Left lobe of liver (tissue), 2 donors: ENCODE measurements at regions not wholly inside any gene's neighbourhood (a gene's known extent, or its start where the extent isn't known, plus 50 kb on each side); places are given as distances from the start of the nearest gene placed in this dataset.

Source experiments
- ATAC-seq: fragments of 200-7000 bp; cut with Tn5 transposase; one replicate; pipeline ENCODE4 v1.9.1; 2020; ENCODE audit warnings: mild to moderate bottlenecking, moderate library complexity
- DNase-seq: peaks from one replicate; pipeline ENCODE4 v3.0.0-alpha.2; 2020; ENCODE audit warnings: low spot score
- donor health status: DM: no; HTN: no; CAD: no; lungs with moderate emphysema.
- donor health status: DM: no; HTN: yes; CAD: no.

- DNase-seq (no peak), ATAC-seq (peak; percentile 29)
Measured at GRCh38 chr18:78296166-78296565, 683.5 kb upstream of the SALL3 start.

GRCh38 chr18:78297048-78297447, 682.6 kb upstream of the SALL3 start:
- ATAC-seq = no peak
- no peak for DNase-seq

GRCh38 chr18:78303519-78304191, 676.0 kb upstream of the SALL3 start:
- no peak for DNase-seq
- no peak for ATAC-seq

DNA sequence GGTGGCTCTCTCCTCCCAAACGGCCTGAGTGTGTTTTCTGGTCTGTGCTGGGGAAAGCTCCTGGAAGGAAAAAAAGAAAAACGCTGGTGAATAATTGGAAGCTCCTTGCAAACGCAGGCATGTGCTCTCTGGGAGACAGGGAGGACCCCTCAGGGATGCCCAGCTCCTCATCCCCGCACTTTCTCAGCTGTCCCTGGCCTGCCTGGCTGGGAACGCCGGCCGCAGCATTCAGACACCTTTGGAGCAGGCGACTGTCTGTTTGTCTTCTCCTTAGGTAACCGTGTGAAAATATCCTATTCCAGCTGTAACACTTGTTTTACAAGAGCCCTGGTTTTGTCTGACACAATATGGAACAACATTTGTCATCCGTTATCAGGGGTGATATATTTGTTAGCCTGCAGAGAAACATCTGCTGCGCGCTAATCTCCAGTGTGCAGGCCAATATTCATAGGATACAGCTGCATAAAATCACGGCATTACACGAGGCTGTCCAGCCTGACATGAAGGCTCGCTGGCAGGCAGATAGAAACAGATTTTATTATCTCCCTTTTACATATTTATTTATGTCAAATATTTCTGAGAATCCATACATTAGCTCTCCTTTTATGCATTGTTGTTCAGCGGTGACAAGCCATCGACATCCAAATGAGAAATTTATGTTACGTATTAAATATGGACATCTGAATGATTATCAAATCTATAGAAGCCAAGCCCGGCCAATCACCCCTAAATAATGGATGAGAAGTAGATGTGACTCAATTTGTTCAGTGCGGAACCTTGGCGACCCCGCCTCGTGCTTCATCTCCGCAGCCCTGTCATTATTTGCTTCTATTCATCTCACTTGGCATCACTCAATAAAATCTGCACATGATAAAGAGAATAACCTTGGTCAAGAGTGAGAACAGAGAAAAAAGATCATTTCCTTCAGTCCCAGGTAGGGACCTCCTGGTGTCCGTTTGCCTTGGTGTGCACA, 675.1 kb upstream of the SALL3 start:
- DNase-seq = no peak

DNA sequence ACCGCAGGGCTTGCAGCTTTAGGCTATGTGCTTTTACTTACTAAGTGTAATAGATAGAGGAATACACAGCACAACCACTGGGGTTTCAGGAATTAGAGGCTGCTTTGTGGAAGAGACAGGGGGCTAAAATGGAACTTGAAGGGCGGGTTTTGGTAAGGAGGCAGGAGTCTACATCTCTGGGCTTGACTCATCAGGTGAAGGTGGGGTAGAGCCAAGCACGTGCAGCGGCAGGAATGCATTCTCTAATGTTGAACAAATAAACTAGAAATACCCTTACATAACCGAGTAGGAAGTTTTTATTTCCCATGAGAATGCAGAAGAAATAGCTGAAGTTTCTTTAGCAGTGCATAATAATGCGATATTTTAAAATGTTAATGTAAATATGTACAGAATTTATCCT, 673.8 kb upstream of the SALL3 start:
- ATAC-seq (no peak), DNase-seq (no peak)

More for the DNA sequence above, 675.1 kb upstream of the SALL3 start:
- no peak for ATAC-seq

DNA sequence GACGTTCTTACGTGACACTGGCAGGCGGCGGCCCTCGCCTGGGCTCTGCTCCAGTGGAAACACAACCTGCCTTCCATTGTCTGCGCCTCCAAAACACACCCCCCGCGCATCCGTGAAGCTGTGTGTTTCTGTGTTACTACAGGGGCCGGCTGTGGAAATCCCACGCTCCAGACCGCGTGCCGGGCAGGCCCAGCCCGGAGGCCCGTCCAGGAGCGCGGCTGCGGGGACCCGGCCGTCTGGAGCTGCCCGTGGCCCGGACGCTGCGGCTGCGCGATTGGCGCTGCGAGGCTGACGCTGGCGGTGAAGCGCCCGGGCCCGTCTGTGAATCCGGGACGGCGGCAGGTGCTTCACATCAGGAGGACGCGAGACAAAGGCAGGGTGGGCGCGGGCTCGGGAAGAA, 670.3 kb upstream of the SALL3 start:
- DNase-seq = no peak

GRCh38 chr18:78309924-78310323, 669.7 kb upstream of the SALL3 start:
- DNase-seq (no peak), ATAC-seq (no peak)

More for the DNA sequence above, 670.3 kb upstream of the SALL3 start:
- ATAC-seq = no peak

GRCh38 chr18:78319264-78319663, 660.4 kb upstream of the SALL3 start:
- DNase-seq (no peak), ATAC-seq (no peak)

- ATAC-seq (no peak), DNase-seq (no peak)
Measured at GRCh38 chr18:78319961-78320360, 659.7 kb upstream of the SALL3 start.

DNA sequence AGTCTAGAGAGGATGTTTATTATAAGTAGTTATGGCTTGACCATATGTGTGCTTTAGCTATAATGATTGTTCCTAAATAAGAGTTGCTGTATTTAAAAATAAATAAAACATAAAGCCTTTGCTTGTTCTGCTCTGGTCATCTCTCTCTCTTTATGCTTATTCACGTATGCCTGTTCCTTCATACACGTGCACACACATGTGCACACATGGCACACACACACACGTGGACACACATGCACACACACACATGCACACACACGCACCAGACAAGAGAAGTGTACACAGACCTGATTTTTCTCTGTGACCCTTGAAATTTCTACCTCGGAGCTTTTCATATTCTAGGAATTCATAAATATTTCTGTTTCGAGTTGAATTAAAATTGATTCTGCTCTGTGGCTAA, 658.2 kb upstream of the SALL3 start:
- ATAC-seq (no peak), DNase-seq (no peak)

GRCh38 chr18:78323453-78324197, 656.0 kb upstream of the SALL3 start:
- ATAC-seq (no peak), DNase-seq (no peak)

GRCh38 chr18:78327643-78328042, 652.0 kb upstream of the SALL3 start:
- ATAC-seq (no peak), DNase-seq (no peak)

GRCh38 chr18:78330766-78331165, 648.9 kb upstream of the SALL3 start:
- ATAC-seq (no peak), DNase-seq (no peak)

DNA sequence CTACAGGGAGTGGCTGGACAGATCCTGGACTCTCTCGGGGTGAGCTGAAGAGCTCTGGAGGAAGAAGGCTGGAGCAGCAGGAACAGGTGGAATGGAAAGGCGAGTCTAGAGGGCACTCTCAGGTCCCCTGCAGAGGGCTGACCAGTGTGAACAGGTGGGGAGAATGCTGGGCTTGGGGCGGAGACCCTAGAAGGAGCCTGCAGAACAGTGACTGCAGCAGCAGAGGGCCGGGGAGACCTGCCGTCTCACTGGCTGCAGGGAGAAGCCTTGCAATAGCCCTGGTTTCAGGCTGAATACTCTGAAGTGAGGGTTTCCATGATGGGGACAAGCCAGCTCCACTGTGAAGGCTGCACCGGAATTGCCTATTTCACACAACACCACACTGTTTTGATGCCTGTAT, 626.7 kb upstream of the SALL3 start:
- no peak for ATAC-seq

GRCh38 chr18:78362198-78362597, 617.4 kb upstream of the SALL3 start:
- DNase-seq (no peak), ATAC-seq (no peak)

More for the DNA sequence above, 626.7 kb upstream of the SALL3 start:
- DNase-seq = no peak

GRCh38 chr18:78363556-78364387, 615.8 kb upstream of the SALL3 start:
- DNase-seq = no peak

GRCh38 chr18:78364388-78364960, 615.1 kb upstream of the SALL3 start:
- DNase-seq = no peak
- no peak for ATAC-seq

More at GRCh38 chr18:78363556-78364387, 615.8 kb upstream of the SALL3 start:
- no peak for ATAC-seq

- no peak for DNase-seq
Measured at GRCh38 chr18:78367996-78368395, 611.6 kb upstream of the SALL3 start.

DNA sequence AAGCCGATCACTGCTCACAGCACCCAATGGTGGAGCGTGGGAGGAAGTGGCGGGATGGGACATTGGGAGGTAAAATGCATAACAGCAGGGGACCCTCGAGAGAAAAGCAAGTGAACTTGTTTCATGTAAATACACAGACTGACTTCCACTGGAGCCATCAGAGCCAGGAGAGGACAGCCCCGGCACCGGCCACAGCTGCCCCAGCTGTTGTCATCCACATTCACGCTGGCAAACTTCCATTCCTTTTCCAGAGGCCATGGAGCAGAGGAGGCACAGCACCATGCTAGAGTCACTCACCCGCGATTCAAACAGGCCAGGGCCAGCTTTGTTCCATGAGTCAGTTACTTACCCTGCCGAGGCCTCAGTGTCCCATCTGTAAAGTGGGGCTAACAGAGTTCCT, 610.9 kb upstream of the SALL3 start:
- no peak for DNase-seq
- no peak for ATAC-seq

More at GRCh38 chr18:78367996-78368395, 611.6 kb upstream of the SALL3 start:
- no peak for ATAC-seq

DNA sequence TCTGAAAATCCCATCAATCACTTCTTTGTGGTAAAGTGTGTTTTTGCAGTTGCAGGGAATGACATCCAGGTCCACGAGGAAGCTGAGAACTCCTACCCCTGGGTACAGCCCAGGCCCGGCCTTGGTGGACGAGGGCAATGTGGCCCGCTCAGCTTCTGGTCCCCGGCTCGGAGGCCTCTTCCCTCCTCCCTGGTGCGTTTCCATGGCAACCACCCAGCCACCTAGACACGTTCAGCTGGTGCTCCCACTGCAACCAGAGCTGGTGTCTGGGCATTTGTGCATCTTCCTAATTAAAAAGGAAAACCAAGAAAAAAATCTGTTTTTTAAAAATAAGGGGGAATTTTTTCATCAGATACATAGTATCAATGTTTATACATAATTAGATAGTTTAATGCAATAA, 603.6 kb upstream of the SALL3 start:
- no peak for ATAC-seq
- DNase-seq = no peak
